Activated CD4-positive, alpha-beta T cell treated with anti-CD3 and anti-CD28 coated beads, Interleukin-2, amount 10 ng/mL, durations not matched to agents 7 days and 5 days (primary cell): ENCODE measurements at regions not wholly inside any gene's neighbourhood (a gene's known extent, or its start where the extent isn't known, plus 50 kb on each side); places are given as distances from the start of the nearest gene placed in this dataset.
"Not testable (repeated sequence)": the region's sequence is repeated elsewhere in the genome, so short reads cannot be mapped to it uniquely, and the experiment has no call there.

Experiments used
- CTCF ChIA-PET: fragments of 350-600 bp; sonication (Branson Sonifier 250); formaldehyde crosslinking; loops from one replicate; lab custom pipeline; 2021; ENCODE audit warnings: antibody characterized with exemption; lab: Charles Lee
- POLR2A ChIA-PET: fragments of 350-600 bp; sonication (Branson Sonifier 250); formaldehyde crosslinking; loops from one replicate; lab custom pipeline; 2021; ENCODE audit warnings: antibody characterized with exemption; lab: Charles Lee
- DNase-seq: peaks from one replicate; pipeline ENCODE4 v3.0.0-alpha.2; 2020
- H3K27ac Mint-ChIP-seq: one replicate; pipeline ENCODE4 v1.8.0; 2021; ENCODE audit warnings: mild to moderate bottlenecking, moderate library complexity, mixed read lengths
- H3K27me3 Mint-ChIP-seq: one replicate; pipeline ENCODE4 v1.8.0; 2021; ENCODE audit warnings: mixed read lengths
- H3K36me3 Mint-ChIP-seq: one replicate; pipeline ENCODE4 v1.8.0; 2021; ENCODE audit warnings: low read depth, mixed read lengths
- H3K4me1 Mint-ChIP-seq: one replicate; pipeline ENCODE4 v1.8.0; 2021; ENCODE audit warnings: mixed read lengths
- H3K4me3 Mint-ChIP-seq: one replicate; pipeline ENCODE4 v1.8.0; 2021; ENCODE audit warnings: mild to moderate bottlenecking, moderate library complexity, mixed read lengths
- H3K9me3 Mint-ChIP-seq: one replicate; pipeline ENCODE4 v1.8.0; 2021; ENCODE audit warnings: mixed read lengths

DNA sequence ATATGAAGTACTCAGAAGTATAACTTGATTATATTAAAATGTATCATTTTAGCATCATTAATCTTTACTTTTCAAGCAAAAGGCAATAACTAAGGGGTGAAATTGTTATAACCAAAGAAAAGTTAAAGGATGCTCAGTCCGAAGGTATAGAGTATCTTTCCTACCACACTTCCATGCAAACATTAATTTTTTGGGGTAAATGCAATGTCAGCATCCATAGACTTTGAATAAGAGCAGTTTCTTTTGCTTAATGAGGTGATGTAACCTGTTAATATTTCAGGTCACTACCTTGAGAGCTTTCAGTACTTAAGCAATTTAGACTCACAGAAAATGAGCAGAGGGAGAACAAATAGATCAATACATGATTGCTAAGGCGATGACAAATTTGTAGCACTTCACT, 1093.5 kb downstream of the PLA2G4A start:
- no peaks in the 10 kb centered on the region for H3K4me1 Mint-ChIP-seq
- POLR2A ChIA-PET = no interaction called here
- no peaks in the 10 kb centered on the region for H3K9me3 Mint-ChIP-seq
- H3K36me3 Mint-ChIP-seq = no peaks in the 10 kb centered on the region
- H3K27me3 Mint-ChIP-seq = no peaks in the 10 kb centered on the region
- no peak overlapping the region for H3K4me3 Mint-ChIP-seq
- DNase-seq = no peak
- CTCF ChIA-PET = no interaction called here
- H3K27ac Mint-ChIP-seq = no peak overlapping the region

DNA sequence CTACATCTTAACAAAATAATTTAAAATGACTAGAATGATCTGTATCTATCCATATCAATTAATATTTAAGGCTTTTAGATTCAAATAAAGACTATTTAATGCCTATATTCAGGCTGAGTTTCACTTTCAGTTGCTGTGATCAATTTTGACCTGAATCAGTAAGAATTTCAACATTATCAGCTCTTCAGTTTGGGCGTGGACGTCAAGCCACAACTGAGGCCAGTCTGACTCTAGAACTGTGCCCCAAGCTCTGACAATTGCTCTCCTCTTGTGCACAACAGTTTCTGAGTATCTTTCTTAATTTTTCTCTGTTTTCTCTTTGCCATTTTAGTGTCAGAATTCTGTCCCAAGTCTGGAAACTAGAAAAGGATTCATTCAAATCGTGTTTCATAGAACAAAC, 1095.5 kb downstream of the PLA2G4A start:
- H3K4me3 Mint-ChIP-seq = no peak overlapping the region
- H3K27me3 Mint-ChIP-seq = no peaks in the 10 kb centered on the region
- no peak for DNase-seq
- ChIA-PET CTCF (no interaction called here), POLR2A (no interaction called here)
- H3K27ac Mint-ChIP-seq = no peak overlapping the region
- H3K36me3 Mint-ChIP-seq = no peaks in the 10 kb centered on the region
- H3K4me1 Mint-ChIP-seq = no peaks in the 10 kb centered on the region
- no peaks in the 10 kb centered on the region for H3K9me3 Mint-ChIP-seq

DNA sequence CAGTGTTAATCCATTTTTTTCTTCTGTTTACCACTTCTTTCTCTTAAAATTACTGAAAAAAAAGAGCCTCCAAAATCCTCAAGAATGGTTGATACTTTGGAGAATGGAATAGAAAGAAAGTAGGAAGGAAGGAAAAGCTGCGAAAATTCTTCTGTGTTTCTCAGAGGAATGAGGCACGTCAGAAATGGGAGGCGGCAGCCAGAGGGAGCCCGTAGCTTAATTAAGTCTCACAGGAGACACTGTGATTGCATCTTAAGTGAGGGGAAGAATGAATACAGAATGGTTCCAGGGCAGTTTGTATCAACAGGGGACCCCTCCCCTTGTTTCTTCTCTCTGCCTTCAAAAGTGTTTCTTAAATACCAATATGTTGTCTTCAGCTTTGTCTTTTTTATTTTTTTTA, 1099.5 kb downstream of the PLA2G4A start:
- ChIA-PET POLR2A (no interaction called here), CTCF (no interaction called here)
- Mint-ChIP-seq H3K4me1 (no peaks in the 10 kb centered on the region), H3K36me3 (no peaks in the 10 kb centered on the region), H3K9me3 (no peaks in the 10 kb centered on the region), H3K27ac (no peak overlapping the region), H3K27me3 (no peaks in the 10 kb centered on the region), H3K4me3 (no peak overlapping the region)
- DNase-seq = no peak

DNA sequence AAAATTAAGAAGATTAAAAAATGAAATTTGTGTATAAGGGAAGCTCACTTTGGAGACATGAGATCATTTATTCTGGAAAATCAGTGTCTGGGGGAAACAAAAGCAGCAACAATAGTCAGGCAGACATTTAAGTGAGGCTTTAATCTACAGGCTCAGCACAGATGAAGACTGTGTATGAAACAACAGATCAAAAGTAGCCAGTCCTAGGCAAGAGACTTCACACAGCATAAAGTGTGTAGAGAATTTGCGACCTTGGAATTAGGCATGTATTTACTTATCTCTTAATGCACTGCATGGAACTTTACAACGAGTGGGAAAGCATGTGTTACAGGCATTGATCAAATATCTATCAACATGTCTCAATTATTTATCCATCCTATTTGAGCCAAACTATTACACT, 1099.9 kb downstream of the PLA2G4A start:
- Mint-ChIP-seq H3K27me3 (no peaks in the 10 kb centered on the region), H3K27ac (no peak overlapping the region), H3K4me3 (no peak overlapping the region), H3K4me1 (no peaks in the 10 kb centered on the region), H3K36me3 (no peaks in the 10 kb centered on the region), H3K9me3 (no peaks in the 10 kb centered on the region)
- POLR2A ChIA-PET = no interaction called here
- no peak for DNase-seq
- CTCF ChIA-PET = no interaction called here

DNA sequence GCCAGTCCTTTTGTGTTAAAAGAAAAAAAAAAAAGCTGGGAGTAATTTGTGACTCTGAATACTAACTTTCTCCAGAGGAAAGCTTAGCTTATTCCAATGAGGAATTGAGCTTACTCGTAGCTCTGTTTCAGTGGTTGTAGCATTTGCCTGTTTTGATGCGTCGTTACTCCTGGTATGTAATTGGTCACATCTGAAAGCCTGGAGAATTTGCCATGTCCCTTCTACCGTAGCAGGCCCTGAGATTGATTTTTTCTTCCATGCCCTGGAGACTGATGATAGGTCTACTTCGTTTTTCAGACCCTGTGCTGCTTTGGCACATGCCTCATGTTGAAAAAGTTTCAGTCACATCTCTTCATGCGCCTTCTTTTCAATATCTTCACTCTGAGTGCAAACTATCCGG, 1103.0 kb downstream of the PLA2G4A start:
- H3K27me3 Mint-ChIP-seq = no peaks in the 10 kb centered on the region
- no peaks in the 10 kb centered on the region for H3K4me1 Mint-ChIP-seq
- H3K36me3 Mint-ChIP-seq = no peaks in the 10 kb centered on the region
- ChIA-PET POLR2A (no interaction called here), CTCF (no interaction called here)
- H3K9me3 Mint-ChIP-seq = peaks cover 2% of the 10 kb centered on the region
- no peak for DNase-seq
- H3K4me3 Mint-ChIP-seq = no peak overlapping the region
- no peak overlapping the region for H3K27ac Mint-ChIP-seq

DNA sequence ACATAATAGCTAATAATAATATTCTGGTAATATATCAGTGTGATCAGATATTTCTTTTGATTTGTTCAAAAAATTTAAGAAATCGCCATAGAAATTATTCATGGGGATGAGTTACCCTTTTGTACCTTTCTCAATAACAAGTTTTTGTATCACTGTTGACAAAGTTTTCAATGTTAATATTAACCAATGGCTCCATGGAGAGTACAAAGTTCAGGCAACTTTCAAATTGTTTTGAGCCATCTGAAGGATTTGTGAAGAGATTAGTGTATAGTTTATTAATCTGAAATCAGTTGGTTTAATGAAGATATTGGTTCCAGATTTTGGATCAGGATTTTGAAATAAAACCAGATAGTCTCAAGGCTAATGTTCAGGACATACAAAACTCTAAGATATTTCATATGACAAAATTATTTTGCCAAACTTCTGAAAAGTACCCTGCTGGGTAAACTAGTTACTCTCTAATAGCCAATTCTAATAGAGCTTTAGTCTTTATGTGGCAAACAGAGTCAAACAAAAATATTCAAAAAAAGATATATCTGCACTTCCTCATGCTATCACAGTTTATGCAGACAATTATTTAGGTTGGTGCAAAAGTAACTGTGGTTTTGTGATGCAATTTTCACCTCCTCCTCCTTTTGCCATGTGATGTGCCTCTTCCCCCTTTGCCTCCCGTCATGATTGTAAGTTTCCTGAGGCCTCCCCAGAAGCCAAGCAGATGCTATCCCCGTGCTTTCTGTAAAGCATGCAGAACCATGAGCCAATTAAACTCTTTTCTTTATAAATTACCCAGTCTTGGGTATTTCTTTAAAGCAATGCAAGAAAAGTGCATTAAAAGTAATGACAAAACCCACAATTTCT, 1105.0 kb downstream of the PLA2G4A start:
- H3K27me3 Mint-ChIP-seq = no peaks in the 10 kb centered on the region
- no peak overlapping the region for H3K27ac Mint-ChIP-seq
- POLR2A ChIA-PET = no interaction called here

DNA sequence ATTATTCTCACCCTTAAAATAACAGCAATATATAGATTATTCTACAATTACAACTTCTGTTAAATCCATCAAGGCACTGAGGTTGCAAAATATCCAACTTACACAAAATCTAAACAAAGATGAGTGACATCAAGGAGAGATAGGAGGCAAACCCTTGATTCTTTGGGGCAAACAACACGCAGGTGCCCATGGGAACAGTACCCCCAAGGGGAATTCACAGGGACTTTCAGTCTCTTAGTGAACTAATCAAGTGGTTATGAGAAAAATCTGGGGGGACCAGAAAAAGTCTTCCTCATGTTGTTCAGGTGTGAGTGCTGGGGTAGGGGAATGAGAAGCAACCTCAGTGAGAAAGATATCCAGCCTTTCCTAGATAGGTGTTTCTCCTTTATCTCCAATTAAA, 1107.9 kb downstream of the PLA2G4A start:
- H3K4me1 Mint-ChIP-seq = no peaks in the 10 kb centered on the region
- no peak overlapping the region for H3K4me3 Mint-ChIP-seq
- H3K36me3 Mint-ChIP-seq = no peaks in the 10 kb centered on the region
- no peaks in the 10 kb centered on the region for H3K27me3 Mint-ChIP-seq
- no peak overlapping the region for H3K27ac Mint-ChIP-seq
- DNase-seq = no peak
- peaks cover 2% of the 10 kb centered on the region for H3K9me3 Mint-ChIP-seq
- POLR2A ChIA-PET = no interaction called here
- CTCF ChIA-PET = no interaction called here

More for the DNA sequence above, 1105.0 kb downstream of the PLA2G4A start:
- CTCF ChIA-PET = no interaction called here
- no peak for DNase-seq
- H3K9me3 Mint-ChIP-seq = peaks cover 2% of the 10 kb centered on the region
- no peak overlapping the region for H3K4me3 Mint-ChIP-seq
- no peaks in the 10 kb centered on the region for H3K36me3 Mint-ChIP-seq
- no peaks in the 10 kb centered on the region for H3K4me1 Mint-ChIP-seq

DNA sequence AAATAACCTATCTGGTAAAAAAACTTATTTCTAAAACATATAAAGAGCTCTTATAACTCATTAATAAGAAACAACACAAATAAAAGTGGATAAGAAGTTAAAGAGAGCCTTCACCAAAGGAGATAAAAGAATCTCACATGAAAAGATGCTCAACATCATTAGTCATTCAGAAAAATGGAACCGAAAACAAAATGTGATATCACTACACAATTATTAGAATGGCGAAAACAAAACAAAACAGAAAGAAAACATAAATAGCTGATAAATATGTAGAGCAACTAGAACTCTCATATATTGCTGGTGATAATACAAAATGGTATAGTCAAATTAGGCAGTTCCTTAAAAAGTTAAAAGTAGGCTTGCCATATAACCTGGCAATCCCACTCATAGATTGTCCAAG, 1109.3 kb downstream of the PLA2G4A start:
- POLR2A ChIA-PET = no interaction called here
- no peaks in the 10 kb centered on the region for H3K4me1 Mint-ChIP-seq
- peaks cover 2% of the 10 kb centered on the region for H3K9me3 Mint-ChIP-seq
- H3K36me3 Mint-ChIP-seq = no peaks in the 10 kb centered on the region
- H3K27ac Mint-ChIP-seq = no peak overlapping the region
- CTCF ChIA-PET = no interaction called here
- H3K27me3 Mint-ChIP-seq = no peaks in the 10 kb centered on the region
- H3K4me3 Mint-ChIP-seq = no peak overlapping the region
- no peak for DNase-seq

DNA sequence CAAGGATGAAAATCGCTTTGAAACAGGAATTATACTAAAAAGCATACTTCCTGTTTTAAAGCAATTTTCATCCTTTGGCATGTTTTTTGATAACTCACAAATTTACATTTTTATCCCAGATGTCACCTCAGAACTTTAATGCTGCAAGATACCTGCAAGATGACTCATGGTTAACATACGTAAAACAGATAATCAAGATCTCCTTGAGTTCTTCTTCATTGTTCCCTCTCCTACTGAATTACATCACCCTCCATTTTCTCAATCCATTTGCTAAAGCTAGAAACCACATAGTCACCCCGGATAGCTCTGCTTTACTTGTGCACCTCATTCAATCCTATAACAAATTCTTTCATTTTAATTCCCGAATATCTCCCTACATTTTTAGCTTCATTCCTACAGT, 1114.2 kb downstream of the PLA2G4A start:
- POLR2A ChIA-PET = no interaction called here
- no peaks in the 10 kb centered on the region for H3K4me1 Mint-ChIP-seq
- CTCF ChIA-PET = no interaction called here
- no peaks in the 10 kb centered on the region for H3K36me3 Mint-ChIP-seq
- H3K27ac Mint-ChIP-seq = no peak overlapping the region
- H3K27me3 Mint-ChIP-seq = no peaks in the 10 kb centered on the region
- peaks cover 7% of the 10 kb centered on the region for H3K9me3 Mint-ChIP-seq
- no peak overlapping the region for H3K4me3 Mint-ChIP-seq
- no peak for DNase-seq

DNA sequence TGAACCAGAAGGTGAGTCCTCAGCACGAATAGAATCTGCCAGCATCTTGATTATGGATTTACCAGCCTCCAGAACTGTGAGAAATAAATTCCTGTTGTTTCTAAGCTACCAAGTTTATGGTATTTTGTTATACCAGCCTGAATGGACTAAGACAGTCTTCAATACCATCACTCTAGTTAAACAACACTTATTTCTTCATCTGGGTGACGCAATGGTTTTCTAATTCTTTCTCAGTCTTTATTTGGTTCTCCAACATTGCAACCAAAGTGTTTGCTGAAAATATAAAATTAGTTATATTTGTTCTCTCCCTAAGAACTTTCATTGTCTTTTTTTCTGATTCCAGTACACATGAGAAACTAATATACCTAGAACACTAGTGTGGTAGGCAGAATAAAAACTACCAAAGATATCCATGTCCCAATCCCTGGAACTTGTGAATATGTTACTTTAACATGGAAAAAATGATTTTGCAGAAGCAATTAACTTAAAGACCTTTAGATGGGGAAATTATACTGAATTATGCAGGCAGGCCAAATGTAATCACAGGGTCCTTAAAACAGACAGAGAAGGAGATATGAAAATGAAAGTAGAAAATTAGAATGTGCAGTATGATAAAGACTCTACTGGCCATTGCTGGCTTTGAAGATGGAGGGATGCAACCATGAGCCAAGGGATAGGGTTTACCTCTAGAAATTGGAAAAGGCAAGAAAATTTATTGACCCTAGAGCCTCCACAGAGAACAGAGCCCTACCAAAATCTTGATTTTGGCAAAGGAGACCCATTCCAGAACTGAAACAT, 1115.1 kb downstream of the PLA2G4A start:
- POLR2A ChIA-PET = no interaction called here

DNA sequence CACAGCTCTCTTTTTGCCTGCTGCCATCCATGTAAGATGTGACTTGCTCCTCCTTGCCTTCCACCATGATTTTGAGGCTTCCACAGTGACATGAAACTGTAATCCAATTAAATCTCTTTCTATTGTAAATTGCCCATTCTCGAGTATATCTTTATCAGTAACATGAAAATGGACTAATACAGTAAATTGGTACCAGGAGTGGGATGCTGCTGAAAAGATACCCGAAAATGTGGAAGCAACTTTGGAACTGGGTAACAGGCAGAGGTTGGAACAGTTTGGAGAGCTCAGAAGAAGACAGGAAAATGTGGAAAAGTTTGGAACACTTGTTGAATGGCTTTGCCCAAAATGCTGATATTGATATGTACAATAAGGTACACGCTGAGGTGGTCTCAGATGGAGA, 1117.9 kb downstream of the PLA2G4A start:
- H3K36me3 Mint-ChIP-seq, DNase-seq, H3K9me3 Mint-ChIP-seq, H3K27ac Mint-ChIP-seq, H3K4me3 Mint-ChIP-seq, H3K27me3 Mint-ChIP-seq, POLR2A ChIA-PET, H3K4me1 Mint-ChIP-seq, CTCF ChIA-PET: not testable (repeated sequence)

More for the DNA sequence above, 1115.1 kb downstream of the PLA2G4A start:
- no peaks in the 10 kb centered on the region for H3K4me1 Mint-ChIP-seq
- CTCF ChIA-PET = no interaction called here
- DNase-seq = no peak
- H3K36me3 Mint-ChIP-seq = no peaks in the 10 kb centered on the region
- peaks cover 7% of the 10 kb centered on the region for H3K9me3 Mint-ChIP-seq
- no peak overlapping the region for H3K27ac Mint-ChIP-seq
- H3K4me3 Mint-ChIP-seq = no peak overlapping the region
- H3K27me3 Mint-ChIP-seq = no peaks in the 10 kb centered on the region

DNA sequence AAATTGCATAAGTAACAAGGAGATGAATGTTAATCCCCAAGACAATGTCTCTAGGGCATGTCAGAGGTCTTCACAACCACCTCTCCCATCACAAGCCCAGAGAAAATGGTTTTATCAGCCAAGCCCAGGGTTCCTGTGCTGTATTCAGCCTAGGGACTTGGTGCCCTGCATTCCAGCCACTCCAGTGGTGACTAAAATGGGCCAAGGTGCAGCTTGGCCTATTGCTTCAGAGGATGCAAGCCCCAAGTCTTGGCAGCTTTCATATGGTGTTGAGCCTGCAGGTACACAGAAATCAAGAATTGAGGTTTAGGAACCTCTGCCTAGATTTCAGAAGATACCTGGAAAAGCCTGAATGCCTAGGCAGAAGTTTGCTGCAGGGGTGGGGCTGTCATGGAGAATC, 1118.6 kb downstream of the PLA2G4A start:
- no peak overlapping the region for H3K4me3 Mint-ChIP-seq
- no peaks in the 10 kb centered on the region for H3K4me1 Mint-ChIP-seq
- no peaks in the 10 kb centered on the region for H3K27me3 Mint-ChIP-seq
- H3K9me3 Mint-ChIP-seq = peaks cover 11% of the 10 kb centered on the region
- no peaks in the 10 kb centered on the region for H3K36me3 Mint-ChIP-seq
- no peak for DNase-seq
- POLR2A ChIA-PET = no interaction called here
- H3K27ac Mint-ChIP-seq = no peak overlapping the region
- CTCF ChIA-PET = no interaction called here

DNA sequence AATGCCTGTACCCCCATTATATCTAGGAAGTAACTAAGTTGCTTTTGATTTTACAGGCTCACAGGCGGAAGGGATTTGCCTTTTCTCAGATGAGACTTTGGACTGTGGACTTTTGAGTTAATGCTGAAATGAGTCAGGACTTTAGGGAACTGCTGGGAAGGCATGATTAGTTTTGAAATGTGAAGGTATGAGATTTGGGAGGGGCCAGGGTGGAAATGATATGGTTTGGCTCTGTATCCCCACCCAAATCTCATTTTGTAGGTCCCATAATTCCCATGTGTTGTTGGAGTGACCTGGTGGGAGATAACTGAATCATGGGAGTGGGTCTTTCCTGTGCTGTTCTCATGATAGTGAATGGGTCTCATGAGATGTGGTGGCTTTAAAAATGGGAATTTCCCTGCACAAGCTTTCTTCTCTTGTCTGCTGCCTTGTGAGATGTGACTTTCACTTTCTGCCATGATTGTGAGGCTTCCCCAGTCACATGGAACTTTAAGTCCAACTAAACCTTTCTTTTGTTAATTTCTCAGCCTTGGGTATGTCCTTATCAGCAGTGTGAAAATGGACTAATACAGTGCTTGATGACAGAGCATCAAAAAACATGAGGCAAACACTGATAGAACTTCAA, 1119.5 kb downstream of the PLA2G4A start:
- POLR2A ChIA-PET = no interaction called here
- no peak for DNase-seq
- Mint-ChIP-seq H3K9me3 (peaks cover 15% of the 10 kb centered on the region), H3K4me1 (no peaks in the 10 kb centered on the region), H3K36me3 (no peaks in the 10 kb centered on the region), H3K27me3 (no peaks in the 10 kb centered on the region), H3K4me3 (no peak overlapping the region), H3K27ac (no peak overlapping the region)
- CTCF ChIA-PET = no interaction called here
